ENCODE measurements at regions not wholly inside any gene's neighbourhood (a gene's known extent, or its start where the extent isn't known, plus 50 kb on each side); places are given as distances from the start of the nearest gene placed in this dataset.
"Not testable (repeated sequence)": the region's sequence is repeated elsewhere in the genome, so short reads cannot be mapped to it uniquely, and the experiment has no call there.

GRCh38 chr3:89714237-89714636 lies 606.8 kb downstream of the EPHA3 start:
- intact Hi-C loops (cut with DNase I), result no loop called here
- DNase-seq (ENCODE audit: low spot score), result no peak
- ATAC-seq, result no peak

GRCh38 chr3:89740080-89740880 lies 632.9 kb downstream of the EPHA3 start:
- DNase-seq (ENCODE audit: low spot score), result no peak
- ATAC-seq, result peak; percentile 17
- intact Hi-C loops (cut with DNase I), result no loop called here

DNA sequence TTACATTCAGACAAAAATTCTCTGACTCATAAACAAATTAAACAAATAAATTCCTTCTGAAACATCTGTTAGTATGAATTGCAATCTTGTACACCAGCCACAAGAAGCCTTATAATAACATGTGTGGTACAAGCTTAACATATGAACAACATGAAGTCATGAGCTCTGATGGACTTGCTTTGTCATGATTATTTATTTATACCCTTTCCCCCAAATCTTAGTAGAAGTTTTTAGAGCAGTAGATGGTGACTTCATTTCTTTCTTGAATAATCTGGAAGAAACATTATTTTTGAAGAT lies 633.4 kb downstream of the EPHA3 start:
- DNase-seq (ENCODE audit: low spot score), result no peak
- intact Hi-C loops (cut with DNase I), result no loop called here
- no peak for ATAC-seq

- ATAC-seq, result no peak
These were observed 635.1 kb downstream of the EPHA3 start for GRCh38 chr3:89742546-89742945.

DNA sequence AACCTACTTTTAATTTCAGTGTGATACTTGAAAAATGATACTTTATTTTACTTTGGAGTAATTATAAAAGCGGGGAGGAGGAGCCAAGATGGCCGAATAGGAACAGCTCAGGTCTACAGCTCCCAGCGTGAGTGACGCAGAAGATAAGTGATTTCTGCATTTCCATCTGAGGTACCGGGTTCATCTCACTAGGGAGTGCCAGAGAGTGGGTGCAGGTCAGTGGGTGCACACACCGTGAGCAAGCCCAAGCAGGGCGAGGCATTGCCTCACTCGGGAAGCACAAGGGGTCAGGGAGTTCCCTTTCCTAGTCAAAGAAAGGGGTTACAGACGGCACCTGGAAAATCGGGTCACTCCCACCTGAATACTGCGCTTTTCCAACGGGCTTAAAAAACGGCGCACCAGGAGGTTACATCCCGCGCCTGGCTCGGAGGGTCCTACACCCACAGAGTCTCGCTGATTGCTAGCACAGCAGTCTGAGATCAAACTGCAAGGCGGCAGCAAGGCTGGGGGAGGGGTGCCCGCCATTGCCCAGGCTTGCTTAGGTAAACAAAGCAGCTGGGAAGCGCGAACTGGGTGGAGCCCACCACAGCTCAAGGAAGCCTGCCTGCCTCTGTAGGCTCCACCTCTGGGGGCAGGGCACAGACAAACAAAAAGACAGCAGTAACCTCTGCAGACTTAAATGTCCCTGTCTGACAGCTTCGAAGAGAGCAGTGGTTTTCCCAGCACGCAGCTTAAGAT lies 640.3 kb downstream of the EPHA3 start:
- ATAC-seq; DNase-seq (ENCODE audit: low spot score); intact Hi-C loops (cut with DNase I): not testable (repeated sequence)

More at GRCh38 chr3:89742546-89742945, 635.1 kb downstream of the EPHA3 start:
- DNase-seq (ENCODE audit: low spot score), result no peak
- intact Hi-C loops (cut with DNase I), result no loop called here

GRCh38 chr3:89762405-89762804 lies 655.0 kb downstream of the EPHA3 start:
- no peak for ATAC-seq
- DNase-seq (ENCODE audit: low spot score), result no peak
- intact Hi-C loops (cut with DNase I), result no loop called here

DNA sequence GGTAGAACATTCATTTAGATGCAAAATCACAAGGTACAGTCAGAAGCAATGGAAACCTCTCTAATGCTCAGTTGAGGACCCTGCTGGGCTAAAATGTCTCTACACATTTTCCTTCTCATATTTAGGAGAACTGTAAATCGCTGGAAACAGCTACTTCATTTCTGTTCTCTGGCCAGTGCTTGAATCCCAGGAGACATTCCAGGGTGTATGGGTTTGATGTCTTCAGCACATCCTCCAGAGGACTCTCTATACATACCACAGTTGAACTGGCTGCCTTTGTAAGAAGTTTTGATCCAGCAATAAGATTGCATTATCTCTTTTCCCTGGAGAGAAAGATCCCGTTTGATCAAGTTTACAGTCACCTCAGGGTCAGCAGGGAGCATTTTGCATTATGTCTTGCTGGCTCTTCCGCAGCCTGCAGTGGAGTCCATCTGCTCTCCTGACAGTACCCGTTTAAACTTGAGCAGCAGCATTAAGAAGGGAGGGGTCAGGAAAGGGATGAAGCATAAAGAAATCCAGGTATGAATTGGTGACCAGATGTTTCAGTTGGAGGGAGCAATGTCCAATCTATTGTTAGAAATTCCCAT lies 676.0 kb downstream of the EPHA3 start:
- ATAC-seq, result no peak
- intact Hi-C loops (cut with DNase I), result no loop called here
- no peak for DNase-seq (ENCODE audit: low spot score)

DNA sequence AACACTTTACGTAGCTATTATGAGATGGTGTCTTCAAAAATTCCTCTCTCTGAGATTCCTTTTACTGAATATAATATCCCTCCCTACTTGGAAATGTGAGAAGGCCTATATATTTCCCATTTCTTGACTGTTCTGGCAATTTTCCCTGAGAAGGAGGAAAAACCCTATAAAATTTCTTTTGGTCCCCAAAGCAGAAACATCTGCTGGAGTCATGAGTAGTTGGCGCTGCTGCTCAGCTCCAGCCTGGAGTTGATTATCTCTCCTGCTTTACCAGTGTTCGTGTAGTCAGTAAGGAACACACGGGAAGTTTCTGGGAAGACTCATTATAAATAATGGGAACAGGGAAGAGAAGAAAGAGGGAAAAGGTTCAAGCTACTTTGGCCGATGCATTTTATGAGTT lies 680.1 kb downstream of the EPHA3 start:
- intact Hi-C loops (cut with DNase I), result no loop called here
- DNase-seq (ENCODE audit: low spot score) (no peak), ATAC-seq (no peak)

- ATAC-seq (no peak), DNase-seq (ENCODE audit: low spot score) (no peak)
- intact Hi-C loops (cut with DNase I), result no loop called here
These were observed 680.6 kb downstream of the EPHA3 start for GRCh38 chr3:89787979-89788378.

GRCh38 chr3:89795506-89795905 lies 688.1 kb downstream of the EPHA3 start:
- DNase-seq (ENCODE audit: low spot score) (no peak), ATAC-seq (no peak)
- intact Hi-C loops (cut with DNase I), result no loop called here

DNA sequence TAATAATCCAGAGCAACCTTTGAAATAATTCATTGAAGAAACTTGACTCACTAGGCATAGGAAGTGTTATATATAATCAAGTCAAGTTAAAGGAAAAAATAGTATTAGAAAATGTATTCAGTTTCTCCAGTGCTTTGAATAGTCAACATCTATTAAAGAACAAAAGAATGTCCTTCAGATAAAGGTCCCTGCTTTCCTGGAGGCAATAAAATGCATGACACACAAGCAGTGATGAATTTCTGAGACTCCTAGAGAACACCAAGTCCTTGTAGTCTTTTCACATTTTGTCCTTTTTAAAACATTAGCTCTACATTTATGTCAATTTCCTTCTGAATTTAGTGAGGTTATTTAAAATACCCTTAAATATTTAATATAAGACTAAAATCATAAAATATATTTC lies 695.5 kb downstream of the EPHA3 start:
- intact Hi-C loops (cut with DNase I), result no loop called here
- ATAC-seq (no peak), DNase-seq (ENCODE audit: low spot score) (no peak)

DNA sequence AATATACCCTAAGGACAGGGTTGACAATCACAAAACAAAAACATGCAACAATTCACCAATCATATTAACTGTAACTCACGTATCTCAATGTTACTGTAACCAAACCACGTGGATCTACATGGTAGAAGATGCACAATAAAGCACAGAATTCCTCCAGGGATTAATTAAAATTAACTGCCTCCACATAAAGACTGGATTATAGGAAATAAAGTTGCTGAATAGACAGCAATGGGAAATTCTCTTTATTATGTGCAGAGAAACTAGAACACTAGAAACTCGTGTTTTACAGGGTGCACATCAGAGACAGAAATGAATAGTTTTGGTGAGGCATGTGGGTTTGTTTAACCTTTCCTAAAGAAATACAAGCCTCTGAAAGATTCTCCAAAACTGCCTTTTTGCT lies 696.3 kb downstream of the EPHA3 start:
- ATAC-seq (no peak), DNase-seq (ENCODE audit: low spot score) (no peak)
- intact Hi-C loops (cut with DNase I), result no loop called here

GRCh38 chr3:89806166-89806565 lies 698.7 kb downstream of the EPHA3 start:
- intact Hi-C loops (cut with DNase I), result no loop called here
- no peak for ATAC-seq

DNA sequence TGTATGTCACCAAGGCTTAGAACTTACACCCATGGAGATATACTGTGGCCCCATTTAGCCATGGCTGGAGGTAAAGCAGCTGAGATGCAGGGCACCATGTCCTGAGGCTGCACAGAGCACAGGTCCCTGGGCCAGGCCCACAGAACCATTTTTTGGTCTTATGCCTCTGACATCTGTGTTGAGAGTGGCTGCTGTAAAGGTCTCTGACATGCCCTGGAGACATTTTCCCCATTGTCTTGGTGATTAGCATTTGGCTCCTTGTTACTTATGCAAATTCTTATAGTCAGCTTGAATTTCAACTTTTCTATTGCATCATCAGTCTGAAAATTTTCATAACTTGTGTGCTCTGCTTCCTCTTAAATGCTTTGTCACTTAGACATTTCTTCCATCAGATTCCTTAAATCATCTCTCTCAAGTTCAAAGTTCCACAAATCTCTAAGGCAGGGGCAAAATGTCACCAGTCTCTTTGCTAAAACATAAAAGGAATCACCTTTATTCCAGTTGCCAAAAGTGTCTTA lies 701.3 kb downstream of the EPHA3 start:
- intact Hi-C loops (cut with DNase I), result no loop called here
- DNase-seq (ENCODE audit: low spot score) (no peak), ATAC-seq (no peak)

More at GRCh38 chr3:89806166-89806565, 698.7 kb downstream of the EPHA3 start:
- DNase-seq (ENCODE audit: low spot score), result no peak

DNA sequence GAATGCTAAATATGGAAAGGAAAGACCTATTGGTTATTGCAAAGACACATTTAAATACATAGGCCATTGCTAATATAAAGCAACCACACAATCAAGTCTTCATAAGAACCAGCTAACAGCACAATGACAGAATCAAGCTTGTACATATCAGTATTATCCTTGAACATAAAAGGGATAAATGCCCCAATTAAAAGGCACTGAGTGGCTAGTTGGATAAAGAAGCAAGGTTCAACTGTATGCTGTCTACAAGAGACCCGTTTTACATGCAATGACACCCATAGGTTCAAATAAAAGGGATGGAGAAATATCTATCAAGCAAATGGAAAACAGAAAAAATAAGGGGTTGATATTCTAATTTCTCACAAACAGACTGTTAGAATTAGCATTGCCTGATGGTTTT lies 706.1 kb downstream of the EPHA3 start:
- ATAC-seq (no peak), DNase-seq (ENCODE audit: low spot score) (no peak)

DNA sequence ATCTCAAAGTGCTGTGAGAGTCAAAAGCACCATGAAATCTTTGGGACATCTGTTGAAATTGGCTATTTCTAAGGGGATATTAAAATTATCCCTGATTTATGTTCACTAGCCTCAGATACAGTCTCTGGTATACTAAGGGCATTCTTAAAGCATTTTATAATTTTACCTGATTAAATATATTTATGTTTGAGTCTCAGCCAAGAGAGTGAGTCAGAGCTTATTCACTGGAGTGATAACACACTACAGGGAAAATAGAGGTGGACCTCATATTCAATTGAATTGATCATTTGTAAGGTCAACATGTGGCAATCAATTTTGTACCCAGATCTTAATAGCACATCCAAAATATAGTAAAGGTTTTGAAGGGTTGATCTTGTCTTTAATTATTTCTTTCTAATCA lies 733.6 kb downstream of the EPHA3 start:
- ATAC-seq (no peak), DNase-seq (ENCODE audit: low spot score) (no peak)
- intact Hi-C loops (cut with DNase I), result no loop called here

More for the DNA sequence above, 706.1 kb downstream of the EPHA3 start:
- intact Hi-C loops (cut with DNase I), result no loop called here

DNA sequence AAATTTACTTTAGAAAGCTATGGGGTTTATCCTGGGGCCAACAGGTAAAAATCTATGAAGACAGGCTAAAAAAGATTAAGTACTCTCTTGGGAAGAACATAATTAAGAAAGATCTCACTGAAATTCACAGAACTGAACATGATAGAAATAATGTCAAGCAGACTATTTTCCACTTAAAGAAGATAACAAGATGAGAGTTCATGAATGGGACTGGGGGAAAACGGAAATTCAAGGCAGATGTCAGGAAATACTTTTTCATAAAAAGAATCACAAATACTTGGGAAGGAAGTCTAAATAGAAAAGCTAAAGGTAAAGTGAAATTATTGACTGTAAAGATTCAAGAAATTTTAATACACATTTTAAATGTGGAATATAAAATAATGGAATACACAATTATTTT lies 737.6 kb downstream of the EPHA3 start:
- intact Hi-C loops (cut with DNase I), result no loop called here
- DNase-seq (ENCODE audit: low spot score) (no peak), ATAC-seq (no peak)

DNA sequence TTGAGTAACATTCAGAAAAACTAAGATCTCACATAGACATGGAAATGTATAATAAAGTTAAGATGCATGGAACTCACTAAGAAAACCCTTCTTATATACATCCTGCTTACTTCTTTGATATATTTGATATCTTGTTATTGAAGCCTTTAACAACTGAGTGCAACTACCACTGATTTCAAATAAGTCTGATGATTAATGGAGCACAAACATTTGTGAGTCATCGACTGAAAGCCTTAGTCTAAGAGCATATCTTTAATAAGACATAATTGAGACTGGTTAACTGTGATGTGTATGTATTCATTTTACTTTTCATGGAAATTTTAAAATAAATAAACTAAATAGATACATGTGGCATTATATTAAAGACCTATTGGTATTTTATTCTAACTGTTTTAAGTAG lies 740.5 kb downstream of the EPHA3 start:
- no peak for DNase-seq (ENCODE audit: low spot score)
- intact Hi-C loops (cut with DNase I), result no loop called here
- no peak for ATAC-seq

- DNase-seq (ENCODE audit: low spot score) (peak; percentile 53), ATAC-seq (peak; percentile 51)
- intact Hi-C loops (cut with DNase I), result no loop called here
These were observed 744.7 kb downstream of the EPHA3 start for GRCh38 chr3:89851974-89852621.

- DNase-seq (ENCODE audit: low spot score), result no peak
- intact Hi-C loops (cut with DNase I), result no loop called here
- no peak for ATAC-seq
These were observed 752.3 kb downstream of the EPHA3 start for GRCh38 chr3:89859757-89860156.
